IPS-NIHi7 (cell line): ENCODE measurements at regions not wholly inside any gene's neighbourhood (a gene's known extent, or its start where the extent isn't known, plus 50 kb on each side); places are given as distances from the start of the nearest gene placed in this dataset.
"Not testable (repeated sequence)": the region's sequence is repeated elsewhere in the genome, so short reads cannot be mapped to it uniquely, and the experiment has no call there.

Experiments used
- DNase-seq: peaks from one replicate; pipeline ENCODE4 v3.0.0; 2012; ENCODE audit warnings: mixed read lengths; ENCODE audit errors: extremely low spot score

DNA sequence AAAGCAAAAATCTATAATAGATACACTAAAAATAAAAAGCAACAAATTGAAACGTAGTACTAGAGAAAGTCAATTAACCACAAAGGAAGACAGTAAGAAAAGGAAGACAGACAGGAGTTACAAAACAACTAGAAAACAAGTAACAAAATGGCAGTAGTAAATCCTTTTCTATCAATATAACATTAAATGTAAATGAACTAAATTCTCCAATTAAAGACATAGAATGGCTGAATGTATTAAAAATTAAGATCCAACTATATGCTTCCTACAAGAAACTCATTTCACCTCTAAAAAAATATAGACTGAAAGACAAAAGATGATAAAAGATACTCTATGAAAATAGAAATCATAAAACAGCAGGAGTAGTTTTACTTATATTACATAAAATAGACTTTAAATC, 79.1 kb downstream of the CTH start:
- DNase-seq, result no peak

DNA sequence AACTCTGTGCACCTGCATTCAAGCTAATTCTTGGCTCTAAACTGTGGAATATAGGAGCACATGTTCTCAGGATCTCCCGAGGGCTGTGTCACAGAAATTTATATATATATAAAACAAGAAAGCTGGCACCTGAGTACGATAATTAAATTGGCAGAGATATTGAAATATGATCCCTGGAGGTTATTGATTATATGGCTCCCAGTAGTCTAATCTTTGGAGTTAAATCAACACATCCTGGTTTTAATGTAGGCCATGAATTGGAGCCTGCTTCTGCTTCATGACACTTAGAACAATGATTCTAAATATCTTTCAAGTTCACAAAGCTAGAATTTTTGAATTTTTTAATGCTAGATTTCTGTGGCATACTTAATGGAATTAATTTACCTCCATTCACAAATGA, 84.3 kb downstream of the CTH start:
- no peak for DNase-seq

DNA sequence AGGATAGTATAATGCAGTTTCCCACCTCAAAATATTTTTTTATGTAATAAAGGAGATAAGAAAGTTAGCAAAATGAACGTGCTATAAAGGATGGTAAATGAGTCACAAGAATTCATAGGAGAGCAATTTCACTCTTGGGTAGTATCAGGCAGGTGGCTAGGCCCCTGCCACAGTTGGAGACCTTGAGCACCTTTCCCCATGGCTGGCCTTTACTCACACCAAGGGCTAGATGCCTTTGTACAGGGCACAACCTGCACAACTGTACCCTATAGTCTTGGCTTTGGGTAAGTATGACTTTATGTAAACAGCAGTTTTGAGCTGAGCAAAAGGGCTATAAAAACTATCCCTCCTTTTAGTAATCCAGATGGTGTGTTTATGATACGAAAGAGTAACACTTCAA, 85.1 kb downstream of the CTH start:
- DNase-seq, result no peak

DNA sequence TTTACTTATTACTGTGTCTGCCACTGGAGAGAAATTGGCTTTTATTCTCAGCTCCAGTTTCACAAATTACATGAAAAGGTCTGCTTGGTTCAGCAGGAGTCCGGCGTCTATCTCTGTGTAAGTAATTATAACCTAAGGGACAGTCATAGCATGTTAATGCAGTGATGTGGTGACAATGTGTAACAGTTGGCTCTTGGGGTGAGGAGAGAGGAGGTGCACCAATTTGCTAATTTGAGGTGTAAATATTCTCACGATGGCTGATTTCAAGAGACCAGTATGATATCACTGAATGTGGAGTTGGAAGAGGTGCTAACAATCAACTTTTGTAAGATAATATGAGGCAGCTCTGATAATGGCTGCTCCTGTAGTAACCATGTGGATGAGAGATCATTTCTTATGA, 86.1 kb downstream of the CTH start:
- DNase-seq, result no peak

DNA sequence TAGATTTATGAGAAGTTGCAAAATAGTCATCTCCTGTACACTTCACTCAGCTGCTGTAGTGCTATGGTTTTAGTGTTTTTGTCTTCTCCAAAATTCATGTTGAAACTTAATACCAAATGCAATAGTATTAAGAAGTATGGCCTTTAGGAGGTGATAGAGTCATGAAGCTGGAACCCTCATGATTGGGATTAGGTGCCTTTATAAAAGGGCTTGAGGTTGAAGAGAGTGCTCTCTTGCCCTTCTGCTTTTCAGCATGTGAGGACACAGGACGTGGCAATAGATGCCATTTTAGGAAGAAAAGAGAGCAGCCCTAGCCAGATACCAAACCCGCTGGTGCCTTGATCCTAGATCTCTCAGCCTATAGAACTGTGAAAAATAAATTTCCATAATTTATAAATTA, 87.6 kb downstream of the CTH start:
- no peak for DNase-seq

DNA sequence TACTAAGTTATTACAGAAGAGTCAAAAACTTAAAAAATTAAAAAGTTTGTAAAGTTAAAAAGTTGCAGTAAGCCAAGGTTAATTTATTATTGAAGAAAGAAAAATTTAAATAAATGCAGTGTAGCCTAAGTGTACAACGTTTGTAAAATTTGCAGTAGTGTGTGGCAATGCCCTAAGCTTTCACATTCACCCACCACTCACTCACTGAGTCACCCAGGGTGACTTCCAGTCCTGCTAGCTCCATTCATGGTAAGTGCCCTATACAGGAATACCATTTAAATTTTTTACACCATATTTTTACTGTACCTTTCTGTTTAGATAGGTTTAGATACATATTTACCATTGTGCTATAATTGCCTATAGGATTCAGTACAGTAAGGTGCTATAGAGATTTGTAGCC, 88.6 kb downstream of the CTH start:
- no peak for DNase-seq

DNA sequence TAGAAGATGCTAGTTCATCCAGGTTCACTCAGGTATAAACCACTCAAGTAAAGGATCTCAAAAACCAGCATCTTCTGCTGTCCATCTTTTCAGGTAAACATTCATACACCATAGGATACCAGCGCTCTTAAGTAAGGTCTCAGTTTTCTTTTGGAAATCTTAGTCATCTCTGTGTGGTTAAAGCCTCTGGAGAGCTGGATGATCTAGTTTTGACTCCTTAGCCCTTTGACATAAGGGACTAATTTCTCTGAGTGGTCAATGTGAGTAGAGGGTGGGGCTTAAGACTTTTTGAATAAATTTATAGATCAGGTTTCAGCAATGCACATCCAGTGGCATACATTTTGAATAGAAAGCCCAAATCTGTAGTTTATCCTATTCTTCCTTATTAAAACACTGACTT, 92.3 kb downstream of the CTH start:
- DNase-seq, result no peak

DNA sequence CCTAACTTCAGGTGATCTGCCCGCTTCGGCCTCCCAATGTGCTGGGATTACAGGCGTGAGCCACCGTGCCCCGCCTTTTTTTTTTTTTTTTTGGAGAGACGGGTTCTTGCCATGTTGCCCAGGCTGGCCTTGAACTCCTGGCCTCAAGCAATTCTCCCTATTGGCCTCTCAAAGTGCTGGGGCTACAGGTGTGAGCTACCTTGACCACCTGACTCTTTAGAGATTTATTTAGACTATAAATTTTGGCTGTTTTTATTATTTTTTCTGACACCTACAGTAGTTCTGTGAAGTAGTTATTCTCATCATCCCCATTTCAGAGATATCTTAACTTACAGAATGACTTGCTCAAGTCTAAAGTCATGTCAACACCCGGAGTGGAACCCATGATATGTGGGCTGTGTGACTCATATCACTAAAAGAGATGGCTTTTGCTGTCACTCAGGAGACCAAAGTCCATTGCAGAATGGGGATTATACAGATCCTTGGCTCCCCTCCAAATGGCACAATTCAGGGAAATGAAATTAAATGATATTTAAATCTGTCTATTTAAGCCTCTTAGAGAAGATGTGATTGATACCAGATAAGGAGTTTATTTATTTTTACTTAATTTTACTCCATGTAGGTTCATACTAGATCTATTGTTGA, 93.2 kb downstream of the CTH start:
- no peak for DNase-seq

DNA sequence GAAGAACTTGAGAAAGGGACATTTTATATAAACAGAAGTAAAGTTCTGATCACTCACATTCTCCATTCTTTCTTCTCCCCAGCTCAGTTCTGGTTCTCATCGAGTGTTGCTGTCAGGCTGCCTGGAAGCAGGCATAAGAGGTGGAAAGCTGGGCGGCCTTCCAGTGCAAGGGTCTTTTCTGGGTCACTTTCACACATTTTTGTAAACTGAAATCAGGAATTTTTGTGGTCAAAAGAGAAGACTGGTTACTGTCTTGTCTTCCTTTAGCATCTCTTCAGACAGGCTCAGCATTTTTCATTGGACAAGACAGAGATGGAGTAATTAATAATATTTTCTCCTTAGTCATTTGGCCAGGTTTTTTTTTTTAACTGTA, 93.7 kb downstream of the CTH start:
- no peak for DNase-seq

DNA sequence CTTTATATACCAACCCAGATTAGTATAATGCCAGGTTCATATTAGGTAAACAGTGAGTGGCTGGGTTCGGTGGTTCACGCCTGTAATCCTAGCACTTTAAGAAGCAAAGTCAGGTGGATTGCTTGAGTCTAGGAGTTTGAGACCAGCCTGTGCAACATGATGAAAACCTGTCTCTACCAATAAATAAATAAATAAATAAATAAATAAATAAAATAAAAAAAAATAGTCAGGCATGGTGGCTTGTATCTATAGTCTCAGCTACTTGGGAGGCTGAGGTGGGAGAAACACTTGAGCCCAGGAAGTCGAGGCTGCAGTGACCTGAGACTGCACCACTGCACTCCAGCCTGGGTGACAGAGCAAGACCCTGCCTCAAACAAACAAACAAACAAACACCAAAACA, 96.9 kb downstream of the CTH start:
- DNase-seq, result not testable (repeated sequence)

DNA sequence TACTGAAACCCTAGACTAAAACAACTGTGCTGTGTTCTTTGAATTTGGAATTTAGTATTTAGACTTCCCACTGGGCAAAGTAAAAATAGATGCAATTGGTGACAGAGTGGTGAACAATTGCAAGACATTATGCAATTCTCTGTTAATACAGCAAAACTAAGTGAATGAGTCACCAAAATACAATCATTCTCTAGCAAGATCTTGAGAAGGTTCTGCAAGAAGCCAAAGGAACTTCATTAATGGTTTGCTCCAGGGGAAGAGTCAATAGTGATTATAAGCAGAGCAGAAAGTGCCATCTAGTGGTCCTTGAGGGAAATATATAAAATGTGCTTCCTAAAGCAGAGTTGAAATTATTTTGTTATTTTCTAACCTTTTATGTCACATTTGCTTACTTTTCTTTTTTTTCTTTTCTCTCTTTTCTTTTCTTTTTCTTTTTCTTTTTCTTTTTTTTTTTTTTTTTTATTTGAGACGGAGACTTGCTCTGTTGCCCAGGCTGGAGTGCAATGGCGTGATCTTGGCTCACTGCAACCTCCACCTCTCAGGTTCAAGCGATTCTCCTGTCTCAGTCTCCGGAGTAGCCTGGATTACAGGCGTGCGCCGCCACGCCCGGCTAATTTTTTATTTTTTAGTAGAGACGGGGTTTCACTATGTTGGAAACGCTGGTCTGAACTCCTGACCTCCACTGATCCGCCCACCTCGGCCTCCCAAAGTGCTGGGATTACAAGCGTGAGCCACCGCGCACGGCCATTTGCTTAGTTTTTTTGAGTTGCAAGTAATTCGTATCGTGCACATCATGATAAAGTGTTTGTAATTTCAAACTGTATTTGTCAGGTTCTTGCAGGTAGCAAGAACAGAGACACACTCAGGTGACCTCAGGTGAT, 99.2 kb downstream of the CTH start:
- peak; percentile 66 for DNase-seq

DNA sequence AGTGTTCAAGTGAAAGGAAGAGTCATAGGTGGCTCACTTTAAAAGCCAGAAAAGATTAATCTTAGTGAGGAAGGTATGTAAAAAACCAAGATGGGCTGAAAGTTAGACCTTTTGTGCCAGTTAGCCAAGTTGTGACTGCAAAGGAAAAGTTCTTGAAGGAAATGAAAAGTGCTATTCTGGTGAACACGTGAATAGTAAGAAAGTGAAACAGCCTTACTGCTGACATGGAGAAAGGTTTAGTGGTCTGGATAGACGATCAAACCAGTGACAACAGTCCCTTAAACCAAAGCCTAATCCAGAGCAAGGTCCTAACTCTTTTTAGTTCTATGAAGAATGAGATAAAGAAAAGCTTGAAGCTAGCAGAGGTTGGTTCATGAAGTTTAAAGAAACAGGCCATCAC, 106.4 kb downstream of the CTH start:
- DNase-seq, result no peak

DNA sequence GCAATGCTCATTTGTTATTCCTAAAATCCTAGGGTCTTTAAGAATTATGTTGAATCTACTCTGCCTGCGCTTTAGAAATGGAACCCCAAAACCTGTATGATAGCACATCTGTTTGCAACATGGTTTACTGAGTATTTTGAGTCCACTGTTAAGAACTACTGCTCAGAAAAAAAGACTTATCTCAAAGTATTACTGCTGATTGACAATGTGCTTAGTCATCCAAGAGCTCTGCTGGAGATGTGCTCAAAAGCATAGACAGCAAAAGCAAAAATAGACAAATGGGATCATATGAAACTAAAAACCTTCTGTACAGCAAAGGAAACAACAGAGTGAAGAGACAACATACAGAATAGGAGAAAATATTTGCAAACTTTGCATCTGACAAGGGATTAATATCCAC, 107.0 kb downstream of the CTH start:
- DNase-seq, result no peak

DNA sequence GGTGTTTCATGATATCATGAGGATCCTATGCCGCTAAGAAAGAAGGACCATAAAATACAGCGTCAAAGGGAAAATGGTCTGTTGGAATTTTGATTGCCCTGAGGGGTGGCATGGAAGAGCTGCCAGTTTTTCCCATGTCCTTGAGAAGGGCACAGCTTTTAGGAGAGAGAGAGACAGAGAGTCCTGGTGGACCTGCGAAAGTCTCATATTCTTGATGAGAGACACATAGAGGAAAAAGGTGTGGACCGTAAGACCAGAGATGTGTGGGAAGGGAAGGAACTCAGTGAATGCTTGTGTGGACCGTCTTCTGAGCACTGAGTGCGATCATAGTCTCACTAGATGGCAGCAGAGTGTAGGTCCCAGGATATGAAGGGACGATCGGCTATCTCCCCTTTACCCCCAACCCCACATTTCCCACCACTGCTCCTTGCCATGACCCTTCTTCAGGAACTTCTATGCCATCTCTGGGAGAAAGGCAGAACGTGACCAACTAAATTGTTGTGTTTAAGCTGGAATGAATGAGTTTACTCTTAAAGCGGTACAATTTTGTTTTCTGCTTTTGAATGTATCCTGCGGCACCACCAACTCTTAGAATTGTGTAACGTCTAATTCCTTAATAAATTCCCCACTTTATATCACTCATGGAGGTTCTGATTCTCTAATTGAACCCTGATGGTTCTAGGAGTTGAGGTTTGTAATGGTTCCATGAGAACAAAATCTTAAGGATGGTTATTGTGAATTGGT, 117.7 kb downstream of the CTH start:
- DNase-seq, result peak; percentile 80

DNA sequence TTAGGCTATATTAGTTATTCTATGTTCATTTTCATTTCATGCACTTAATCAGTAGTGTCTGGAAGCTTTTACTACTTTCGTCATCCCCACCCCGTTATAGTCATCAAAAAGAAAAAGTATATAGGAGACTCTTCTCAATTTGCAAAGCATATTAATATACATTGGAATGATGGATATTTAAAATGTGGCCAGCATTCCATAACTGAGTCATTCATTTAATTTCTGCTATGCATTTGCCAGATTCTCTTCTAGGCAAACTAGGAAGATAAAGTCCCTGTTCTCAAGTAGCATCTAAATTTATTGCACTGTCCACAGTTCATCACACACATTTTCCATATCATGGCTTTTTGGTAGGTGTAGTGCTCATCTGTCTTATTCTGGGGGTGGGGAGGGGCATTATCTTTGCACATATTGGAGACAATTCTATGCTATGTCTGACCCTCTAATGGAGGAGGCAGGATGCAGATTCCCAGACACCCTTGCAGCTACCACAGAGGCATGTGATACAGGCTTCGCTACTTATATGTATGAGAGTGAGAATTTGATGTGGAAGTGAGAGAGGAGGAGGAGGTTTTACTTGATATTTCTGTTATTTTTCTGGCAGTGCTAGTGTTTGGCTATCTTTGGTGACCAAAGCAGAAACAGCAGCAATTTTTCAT, 125.8 kb downstream of the CTH start:
- no peak for DNase-seq

DNA sequence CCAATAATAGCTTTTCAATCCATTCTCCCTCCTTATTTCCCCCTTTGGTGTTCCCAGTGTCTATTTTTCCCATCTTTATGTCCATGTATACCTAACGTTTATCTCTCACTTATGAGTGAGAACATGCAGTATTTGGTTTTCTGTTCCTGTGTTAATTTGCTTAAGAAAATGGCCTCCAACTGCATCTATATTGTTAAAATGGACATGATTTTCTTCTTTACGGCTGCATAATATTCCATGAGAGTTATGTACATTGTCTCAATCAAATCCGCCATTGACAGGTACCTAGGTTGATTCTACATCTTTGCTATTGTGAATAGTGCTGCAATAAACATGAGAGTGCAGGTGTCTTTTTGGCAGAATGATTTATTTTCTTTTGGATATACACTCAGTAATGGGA, 126.7 kb downstream of the CTH start:
- no peak for DNase-seq

DNA sequence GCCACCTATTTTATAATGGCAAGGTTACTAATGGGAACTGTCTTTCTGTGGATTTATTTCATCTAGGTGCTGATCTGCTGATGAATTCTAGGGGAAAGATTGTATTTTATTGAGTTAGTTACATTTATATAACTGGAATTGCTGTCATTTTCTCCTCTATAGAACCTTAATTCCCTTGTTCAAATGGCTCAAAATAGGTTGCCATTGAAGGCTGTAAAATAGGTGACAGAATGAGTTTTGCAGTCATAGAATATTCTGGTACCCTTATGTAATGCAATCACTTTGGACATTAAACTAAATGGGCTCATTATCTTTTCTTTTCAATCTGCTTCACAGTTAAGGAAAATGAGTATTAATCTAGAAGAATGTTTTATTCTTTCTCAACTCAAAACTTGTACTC, 131.0 kb downstream of the CTH start:
- DNase-seq, result no peak

DNA sequence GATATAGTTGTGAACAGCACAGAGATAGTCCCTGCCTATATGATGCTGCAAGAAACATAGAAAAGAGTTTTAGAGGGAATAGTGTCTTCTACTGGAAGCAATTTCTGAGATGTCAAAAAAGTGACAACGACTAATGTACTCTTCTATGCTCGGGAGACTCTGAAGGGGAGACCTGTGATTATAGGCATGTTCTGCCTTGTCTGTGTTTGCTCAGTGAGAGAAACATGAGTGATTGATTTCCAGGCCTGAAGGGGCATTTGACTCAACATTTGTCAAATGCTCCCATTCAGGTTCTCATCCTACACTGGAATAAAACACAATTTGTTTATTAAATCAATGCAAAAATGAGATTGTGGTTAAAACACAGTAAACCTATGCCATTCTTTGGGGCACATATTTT, 131.8 kb downstream of the CTH start:
- DNase-seq, result no peak

DNA sequence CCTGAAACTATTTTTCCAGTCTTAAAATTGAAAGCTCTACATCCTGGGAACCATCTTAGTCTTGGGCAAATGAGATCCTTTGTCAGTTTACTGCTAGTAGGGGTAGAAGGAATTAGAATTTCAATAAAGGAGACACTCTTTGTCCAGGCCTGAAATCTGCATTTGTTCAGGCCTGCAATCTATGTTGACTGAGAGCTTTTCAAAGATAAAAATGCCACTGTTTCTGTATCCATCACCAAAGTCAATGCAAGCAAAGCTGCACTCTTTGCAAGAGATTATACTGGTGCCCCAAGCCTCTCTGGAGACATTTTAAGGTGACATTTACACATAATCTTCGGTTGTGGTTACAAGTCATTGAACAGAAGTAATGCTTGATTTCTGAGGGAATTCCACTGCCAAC, 135.7 kb downstream of the CTH start:
- no peak for DNase-seq

DNA sequence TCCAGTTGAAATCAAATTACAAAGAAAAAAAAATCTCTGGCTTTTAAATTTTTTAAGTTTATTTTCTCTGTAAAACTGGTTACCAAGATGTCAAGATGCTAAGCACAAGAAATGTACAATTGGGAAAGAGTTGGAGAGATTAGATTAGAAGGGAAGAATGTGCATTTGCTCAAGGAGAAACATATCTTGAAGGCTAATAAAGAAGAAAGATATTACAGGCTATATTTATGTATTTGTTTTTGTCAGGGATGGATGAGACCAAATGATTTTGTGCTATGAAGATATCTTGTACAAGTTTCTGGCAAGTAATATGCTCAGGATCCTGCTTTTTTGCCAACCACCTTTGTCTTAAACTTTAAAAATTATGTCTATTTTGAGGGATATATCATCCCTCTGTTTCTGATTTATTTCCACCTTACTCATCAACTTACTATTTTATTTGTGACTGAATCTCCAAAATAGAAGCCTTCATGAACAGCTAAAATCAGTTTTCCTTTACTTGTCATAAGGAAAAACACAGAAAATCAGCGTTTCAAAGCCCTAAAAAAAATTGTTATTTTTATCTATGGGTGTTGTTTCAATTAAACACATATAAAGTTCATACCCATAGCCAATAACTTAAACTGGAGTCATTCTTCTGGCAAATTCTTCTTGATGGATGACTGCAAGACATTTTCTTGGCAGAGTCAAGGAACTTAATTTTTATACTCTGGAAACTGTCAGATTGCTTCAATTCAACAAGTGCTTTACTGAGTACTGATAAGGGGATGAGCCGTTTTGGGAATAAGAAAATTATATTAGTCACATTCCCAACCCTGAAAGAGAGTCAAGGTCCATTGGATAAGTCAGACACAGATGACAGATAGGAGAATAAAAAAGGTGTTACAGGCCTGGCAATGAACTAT, 141.8 kb downstream of the CTH start:
- no peak for DNase-seq

DNA sequence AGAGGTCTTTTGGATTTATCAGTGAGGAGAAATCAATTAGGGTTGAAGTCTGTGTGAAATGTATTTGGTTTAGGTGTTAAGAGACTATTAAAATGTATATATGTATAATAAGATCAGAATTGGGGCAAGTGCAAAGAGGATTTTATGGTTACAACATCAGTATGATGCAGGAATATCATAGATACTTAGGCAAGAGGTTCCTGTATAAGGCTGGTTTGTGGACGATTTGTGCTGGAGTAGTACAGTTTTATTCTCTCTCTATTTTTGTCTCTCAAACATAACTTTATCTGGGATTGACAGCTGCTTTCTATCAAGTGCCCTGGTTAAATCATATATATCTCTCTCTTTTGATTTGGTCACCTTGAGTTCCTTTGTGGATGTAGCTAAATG, 142.5 kb downstream of the CTH start:
- DNase-seq, result no peak
